K562 (cell line): ENCODE measurements at regions not wholly inside any gene's neighbourhood (a gene's known extent, or its start where the extent isn't known, plus 50 kb on each side); places are given as distances from the start of the nearest gene placed in this dataset.

Experiments used
- ATAC-seq: fragments of 200-7000 bp; cut with Tn5 transposase; 3 replicates; pipeline ENCODE4 v1.9.1; 2020; ENCODE audit warnings: moderate library complexity
- BruUV-seq: library from RNA; stranded (reverse); fragments of 400-500 nt; replicated peaks from 2 replicates; lab custom pipeline; 2021; lab: Mats Ljungman, UMichigan
- CTCF ChIA-PET: fragments of 300-600 bp; formaldehyde crosslinking; extraction: SDS; loops from one replicate; lab custom pipeline; 2021; ENCODE audit warnings: low intra/inter-chr PET ratio; lab: Yijun Ruan, JAX
- POLR2A ChIA-PET: fragments of 300-600, 350-650 bp; sonication (Branson Sonifier 250); formaldehyde crosslinking; extraction: SDS; loops from one replicate; lab custom pipeline; 2021; ENCODE audit warnings: antibody characterized with exemption, inconsistent platforms; lab: Yijun Ruan, JAX
- DNase-seq, 4 experiments: peaks; one replicate each; pipeline versions ENCODE4 v3.0.0 to v3.0.0-alpha.2; 2011 to 2018; ENCODE audit warnings: low spot score in 3 of 4, mixed read lengths in 3 of 4; ENCODE audit errors: extremely low read depth in 1 of 4
- FAIRE-seq: peaks from 2 replicates; lab custom pipeline; 2011; peaks lifted over from hg19 to GRCh38; lab: Jason Lieb, UNC
- H2AFZ ChIP-seq: 2 replicates; pipeline ENCODE4 v1.6.0; 2011; ENCODE audit warnings: low read depth, low read length, control low read depth, inconsistent platforms
- H3K27ac ChIP-seq: fragments of 200-600 bp; 3 replicates; pipeline ENCODE4 v1.8.0; 2011; ENCODE audit warnings: low read depth, mild to moderate bottlenecking, control low read depth, inconsistent platforms, low read length, moderate library complexity, mixed read lengths; ENCODE audit errors: extremely low read depth
- H3K27me3 ChIP-seq, 2 experiments: fragments of 300-600 bp in 1 of 2; 2 replicates in 1 of 2; 3 replicates in 1 of 2; pipeline versions ENCODE4 v1.6.0 to v1.8.0; 2011; ENCODE audit warnings: inconsistent platforms in 2 of 2, low read length in 2 of 2, mild to moderate bottlenecking in 1 of 2, mixed read lengths in 1 of 2, moderate library complexity in 1 of 2; ENCODE audit not compliant: control insufficient read depth in 2 of 2, insufficient read depth in 2 of 2
- H3K36me3 ChIP-seq: fragments of 300-600 bp; 3 replicates; pipeline ENCODE4 v1.8.0; 2011; ENCODE audit warnings: mild to moderate bottlenecking, low read length, inconsistent platforms; ENCODE audit not compliant: control insufficient read depth, insufficient read depth
- H3K4me1 ChIP-seq, 2 experiments: fragments of 200-600 bp in 1 of 2; replicated peaks in 1 of 2; 2 replicates in 1 of 2; 3 replicates in 1 of 2; pipeline versions ENCODE4 v1.5.1 to v1.8.0; 2011; ENCODE audit warnings: inconsistent platforms in 2 of 2, low read length in 2 of 2, mild to moderate bottlenecking in 1 of 2, mixed read lengths in 1 of 2, moderate library complexity in 1 of 2; ENCODE audit not compliant: control insufficient read depth in 2 of 2, insufficient read depth in 2 of 2
- H3K4me2 ChIP-seq: 2 replicates; pipeline ENCODE4 v1.6.1; 2011; ENCODE audit warnings: low read length, control low read depth, inconsistent platforms, mixed read lengths; ENCODE audit not compliant: insufficient read depth
- H3K4me3 ChIP-seq: fragments of 200-600 bp; sonication (generic), shearing (Covaris generic); 2 replicates; pipeline ENCODE4 v1.5.1; 2016; ENCODE audit warnings: control low read depth, inconsistent platforms
- H3K79me2 ChIP-seq: fragments of 200-600 bp; 3 replicates; pipeline ENCODE4 v1.8.0; 2011; ENCODE audit warnings: low read length, inconsistent platforms; ENCODE audit not compliant: control insufficient read depth, insufficient read depth
- H3K9ac ChIP-seq, 2 experiments: 2 replicates each; pipeline versions ENCODE4 v1.6.0 to v1.6.1; 2011; ENCODE audit warnings: low read depth in 2 of 2, low read length in 2 of 2, control low read depth in 1 of 2, inconsistent platforms in 1 of 2, mild to moderate bottlenecking in 1 of 2, mixed read lengths in 1 of 2; ENCODE audit not compliant: insufficient read depth in 1 of 2
- H3K9me1 ChIP-seq: one replicate; pipeline ENCODE4 v1.6.0; 2011; ENCODE audit warnings: inconsistent platforms, mild to moderate bottlenecking, low read length, moderate library complexity; ENCODE audit not compliant: control insufficient read depth, insufficient read depth
- H3K9me3 ChIP-seq: replicated peaks from 2 replicates; pipeline ENCODE4 v1.5.1; 2011; ENCODE audit warnings: low read depth, low read length, inconsistent platforms; ENCODE audit not compliant: control insufficient read depth, insufficient read depth
- H4K20me1 ChIP-seq: replicated peaks from 2 replicates; pipeline ENCODE4 v1.6.1; 2011; ENCODE audit warnings: low read length, inconsistent platforms, mixed read lengths; ENCODE audit not compliant: control insufficient read depth, insufficient read depth
- CBFA2T3 ChIP-seq: fragments of 450-650 bp; IDR thresholded peaks from 2 replicates; pipeline ENCODE4 v1.6.1; 2017
- CREB3 ChIP-seq: fragments of 450-650 bp; conservative IDR thresholded peaks from 2 replicates; pipeline ENCODE4 v1.6.1; 2016; ENCODE audit warnings: missing genetic modification characterization, low read depth, mild to moderate bottlenecking, missing compliant biosample characterization, moderate library complexity
- FOSL1 ChIP-seq: fragments of 200-800 bp; sonication (Bioruptor generic); conservative IDR thresholded peaks from 2 replicates; pipeline ENCODE4 v1.6.1; 2016; ENCODE audit warnings: missing genetic modification characterization, missing compliant biosample characterization
- FOXP4 ChIP-seq: sonication (generic); formaldehyde crosslinking; IDR thresholded peaks from 2 replicates; pipeline ENCODE4 v1.8.0; 2022; ENCODE audit warnings: mild to moderate bottlenecking, missing genetic modification reagents, borderline replicate concordance
- KDM1A ChIP-seq, 2 experiments: fragments of 450-650 bp; IDR thresholded peaks; 2 replicates each; pipeline ENCODE4 v1.6.1; 2016; ENCODE audit warnings: mild to moderate bottlenecking in 2 of 2
- MAFG ChIP-seq: fragments of 450-650 bp; conservative IDR thresholded peaks from 2 replicates; pipeline ENCODE4 v1.6.1; 2016; ENCODE audit warnings: missing genetic modification characterization, missing compliant biosample characterization
- PRDM10 ChIP-seq: fragments of 450-650 bp; IDR thresholded peaks from 2 replicates; pipeline ENCODE4 v1.6.1; 2018; ENCODE audit not compliant: partially characterized antibody
- SRSF1 ChIP-seq: fragments of 200-400 bp; formaldehyde crosslinking; IDR thresholded peaks from 2 replicates; pipeline ENCODE4 v1.6.1; 2017; ENCODE audit warnings: mild to moderate bottlenecking, low read depth, low read length, moderate library complexity
- ZNF165 ChIP-seq: fragments of 250-450 bp; sonication (Bioruptor Pico); IDR thresholded peaks from 2 replicates; pipeline ENCODE4 v1.4.0; 2020; ENCODE audit warnings: borderline replicate concordance
- ZNF24 ChIP-seq: fragments of 450-650 bp; IDR thresholded peaks from 2 replicates; pipeline ENCODE4 v1.6.1; 2016
- WGBS: fragments of 100-300 bp; shearing (Covaris generic); methylation state at CpG from one replicate; pipeline ENCODE4 v1.1.6; 2016; ENCODE audit warnings: low coverage, mixed read lengths; ENCODE audit not compliant: insufficient coverage; ENCODE audit errors: missing lambda C conversion rate; 5-methylcytosine and 5-hydroxymethylcytosine counted together
- in situ Hi-C: fragments of 300-500 bp; cut with MboI; formaldehyde crosslinking; loops from 4 replicates; pipeline ENCODE4 v1.15.0; 2018; ENCODE audit warnings: inconsistent platforms, mixed read lengths
- intact Hi-C: fragments of 100-400 bp; cut with micrococcal nuclease; formaldehyde crosslinking; loops from 2 replicates; pipeline ENCODE4 v1.14.2; 2022
- TF ChIP-seq, protein P1 (sequence below): fragments of 250-450 bp; sonication (Bioruptor Pico); IDR thresholded peaks from 2 replicates; pipeline ENCODE4 v1.8.0; 2021; ENCODE audit warnings: mild to moderate bottlenecking, moderate library complexity
- TF ChIP-seq, protein P2 (sequence below): fragments of 450-650 bp; formaldehyde crosslinking; IDR thresholded peaks from 2 replicates; pipeline ENCODE4 v1.4.0; 2020; ENCODE audit warnings: mild to moderate bottlenecking, moderate library complexity

- H3K9ac ChIP-seq: no peak overlapping the region
- no peaks in the 10 kb centered on the region for H3K36me3 ChIP-seq
- ATAC-seq (no peak), DNase-seq (no peak), FAIRE-seq (no peak)
- H3K79me2 ChIP-seq: no peaks in the 10 kb centered on the region
- no TSS peak for BruUV-seq
- POLR2A ChIA-PET: interaction anchor here (0.8 to 1.8 kb wide), 3 partner anchors 9 to 75 kb away, joined by 3 to 4 read pairs (median 4); no protein-coding TSS in a partner anchor
- WGBS: 0% methylated on average over 7 of the region's 7 CpGs
- H3K9me3 ChIP-seq: no peaks in the 10 kb centered on the region
- no peaks in the 10 kb centered on the region; a peak in 1 of 5 replicates for H3K4me1 ChIP-seq
- no peaks in the 10 kb centered on the region for H3K9me1 ChIP-seq
- no peaks in the 10 kb centered on the region for H4K20me1 ChIP-seq
- H3K4me3 ChIP-seq: no peak overlapping the region
- in situ Hi-C loops: no loop called here
- no peak overlapping the region for H2AFZ ChIP-seq
- H3K27ac ChIP-seq: no peak overlapping the region
- intact Hi-C loops: no loop called here
- peaks cover 0 to 6% of the 10 kb centered on the region in 2 experiments; a peak in 2 of 5 replicates for H3K27me3 ChIP-seq
- H3K4me2 ChIP-seq: no peak overlapping the region
- CTCF ChIA-PET: no interaction called here
- TF ChIP-seq MAFG (tag) (no peak), SRSF1 (no peak), PRDM10 (no peak), CREB3 (tag) (no peak), CBFA2T3 (peak; percentile 48; the same call in 1 of the 2 replicates), KDM1A (IDR thresholded peaks at IDR 0.05) (no peak), ZNF165 (CRISPR knock-in tag) (no peak), ZNF24 (no peak), FOSL1 (tag) (0 out of 2 replicates have a peak, but pooled peaks have one; percentile 7), FOXP4 (CRISPR knock-in tag) (no peak)
- TF ChIP-seq, protein P1, sequence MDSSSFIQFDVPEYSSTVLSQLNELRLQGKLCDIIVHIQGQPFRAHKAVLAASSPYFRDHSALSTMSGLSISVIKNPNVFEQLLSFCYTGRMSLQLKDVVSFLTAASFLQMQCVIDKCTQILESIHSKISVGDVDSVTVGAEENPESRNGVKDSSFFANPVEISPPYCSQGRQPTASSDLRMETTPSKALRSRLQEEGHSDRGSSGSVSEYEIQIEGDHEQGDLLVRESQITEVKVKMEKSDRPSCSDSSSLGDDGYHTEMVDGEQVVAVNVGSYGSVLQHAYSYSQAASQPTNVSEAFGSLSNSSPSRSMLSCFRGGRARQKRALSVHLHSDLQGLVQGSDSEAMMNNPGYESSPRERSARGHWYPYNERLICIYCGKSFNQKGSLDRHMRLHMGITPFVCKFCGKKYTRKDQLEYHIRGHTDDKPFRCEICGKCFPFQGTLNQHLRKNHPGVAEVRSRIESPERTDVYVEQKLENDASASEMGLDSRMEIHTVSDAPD (CRISPR knock-in tag): no peak
- TF ChIP-seq, protein P2, sequence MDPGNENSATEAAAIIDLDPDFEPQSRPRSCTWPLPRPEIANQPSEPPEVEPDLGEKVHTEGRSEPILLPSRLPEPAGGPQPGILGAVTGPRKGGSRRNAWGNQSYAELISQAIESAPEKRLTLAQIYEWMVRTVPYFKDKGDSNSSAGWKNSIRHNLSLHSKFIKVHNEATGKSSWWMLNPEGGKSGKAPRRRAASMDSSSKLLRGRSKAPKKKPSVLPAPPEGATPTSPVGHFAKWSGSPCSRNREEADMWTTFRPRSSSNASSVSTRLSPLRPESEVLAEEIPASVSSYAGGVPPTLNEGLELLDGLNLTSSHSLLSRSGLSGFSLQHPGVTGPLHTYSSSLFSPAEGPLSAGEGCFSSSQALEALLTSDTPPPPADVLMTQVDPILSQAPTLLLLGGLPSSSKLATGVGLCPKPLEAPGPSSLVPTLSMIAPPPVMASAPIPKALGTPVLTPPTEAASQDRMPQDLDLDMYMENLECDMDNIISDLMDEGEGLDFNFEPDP: no peak
These were observed 66.7 kb upstream of the PRPS1 start for GRCh38 chrX:107561468-107562215.
